Fibroblast of lung (primary cell): ENCODE measurements at regions not wholly inside any gene's neighbourhood (a gene's known extent, or its start where the extent isn't known, plus 50 kb on each side); places are given as distances from the start of the nearest gene placed in this dataset.
A peak's percentile ranks its signal among the peaks of the same experiment; 100 is the strongest.

Source experiments
- DNase-seq, 2 donors: peaks; one replicate each; pipeline versions ENCODE4 v3.0.0 to v3.0.0-alpha.2; 2010; ENCODE audit warnings: low read depth in 2 of 2
- H2AFZ ChIP-seq: 2 replicates; pipeline ENCODE4 v1.5.1; 2012; ENCODE audit warnings: low read length, control low read depth, inconsistent platforms
- H3K27ac ChIP-seq: 2 replicates; pipeline ENCODE4 v1.5.1; 2011; ENCODE audit warnings: low read length, control low read depth; ENCODE audit not compliant: insufficient read depth
- H3K27me3 ChIP-seq: 2 replicates; pipeline ENCODE4 v1.5.1; 2011; ENCODE audit warnings: mild to moderate bottlenecking, low read length; ENCODE audit not compliant: control insufficient read depth, insufficient read depth
- H3K36me3 ChIP-seq: 2 replicates; pipeline ENCODE4 v1.5.1; 2011; ENCODE audit warnings: low read length; ENCODE audit not compliant: control insufficient read depth, insufficient read depth
- H3K4me1 ChIP-seq: 2 replicates; pipeline ENCODE4 v1.5.1; 2011; ENCODE audit warnings: low read length; ENCODE audit not compliant: control insufficient read depth, insufficient read depth; ENCODE audit errors: extremely low read depth
- H3K4me2 ChIP-seq: 2 replicates; pipeline ENCODE4 v1.5.1; 2011; ENCODE audit warnings: low read length, control low read depth; ENCODE audit not compliant: insufficient read depth; ENCODE audit errors: extremely low read depth
- H3K4me3 ChIP-seq, 4 experiments: fragments of 200-600 bp in 1 of 4; sonication (generic) in 1 of 4; replicated peaks in 1 of 4; 2 replicates each; pipeline ENCODE4 v1.5.1; 2011 to 2016; ENCODE audit warnings: low read length in 4 of 4, low read depth in 3 of 4, mild to moderate bottlenecking in 3 of 4, control low read depth in 2 of 4, inconsistent platforms in 1 of 4, mixed read lengths in 1 of 4; ENCODE audit not compliant: insufficient read depth in 1 of 4; ENCODE audit errors: control extremely low read depth in 1 of 4
- H3K79me2 ChIP-seq: 2 replicates; pipeline ENCODE4 v1.5.1; 2012; ENCODE audit warnings: mild to moderate bottlenecking, low read length, inconsistent platforms; ENCODE audit not compliant: control insufficient read depth, insufficient read depth
- H3K9ac ChIP-seq: 2 replicates; pipeline ENCODE4 v1.5.1; 2011; ENCODE audit warnings: mild to moderate bottlenecking, low read length, control low read depth; ENCODE audit not compliant: insufficient read depth
- H3K9me3 ChIP-seq: 2 replicates; pipeline ENCODE4 v1.5.1; 2012; ENCODE audit warnings: low read depth, low read length; ENCODE audit not compliant: control insufficient read depth, insufficient read depth
- H4K20me1 ChIP-seq: 2 replicates; pipeline ENCODE4 v1.5.1; 2011; ENCODE audit warnings: low read length; ENCODE audit not compliant: control insufficient read depth, insufficient read depth; ENCODE audit errors: extremely low read depth
- EZH2 ChIP-seq: IDR thresholded peaks from 2 replicates; pipeline ENCODE4 v1.5.1; 2012; ENCODE audit warnings: low read length, control low read depth, mild to moderate bottlenecking; ENCODE audit errors: missing control alignments
- TF ChIP-seq, protein P1 (sequence below), 2 donors: IDR thresholded peaks in 1 of 2; conservative IDR thresholded peaks in 1 of 2; 1 replicate in 1 of 2; 2 replicates in 1 of 2; pipeline ENCODE4 v1.5.1; 2011 to 2012; ENCODE audit warnings: low read length in 2 of 2, control low read depth in 1 of 2, inconsistent platforms in 1 of 2, low read depth in 1 of 2, mild to moderate bottlenecking in 1 of 2

DNA sequence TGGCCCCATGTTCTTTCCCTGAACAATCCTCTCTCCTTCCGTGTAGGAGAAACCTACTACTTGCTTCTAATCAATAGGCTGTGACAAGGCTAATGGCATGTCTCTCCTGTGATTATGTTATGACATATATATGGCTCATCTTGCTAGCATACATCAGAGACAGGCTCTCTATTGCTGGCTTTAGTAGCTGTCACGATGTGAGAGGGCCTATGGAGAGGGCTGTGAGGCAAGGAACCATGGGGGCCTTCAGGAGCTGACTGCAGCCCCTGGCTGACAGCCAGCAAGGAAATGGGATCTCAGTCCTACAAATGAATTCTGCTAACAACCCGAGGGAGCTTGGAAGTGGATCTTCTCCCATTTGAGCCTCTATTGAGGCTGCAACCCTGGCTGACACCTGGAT is 96.3 kb downstream of the EOMES start:
- Histone ChIP-seq H3K27ac (no peak overlapping the region), H3K9ac (no peak overlapping the region), H3K4me2 (no peak overlapping the region), H3K9me3 (no peaks in the 10 kb centered on the region), H3K4me3 (no peak overlapping the region), H3K79me2 (no peaks in the 10 kb centered on the region), H2AFZ (no peak overlapping the region), H4K20me1 (no peaks in the 10 kb centered on the region), H3K27me3 (no peaks in the 10 kb centered on the region), H3K36me3 (no peaks in the 10 kb centered on the region), H3K4me1 (peaks cover 6% of the 10 kb centered on the region)
- TF ChIP-seq EZH2: no peak
- TF ChIP-seq, protein P1, sequence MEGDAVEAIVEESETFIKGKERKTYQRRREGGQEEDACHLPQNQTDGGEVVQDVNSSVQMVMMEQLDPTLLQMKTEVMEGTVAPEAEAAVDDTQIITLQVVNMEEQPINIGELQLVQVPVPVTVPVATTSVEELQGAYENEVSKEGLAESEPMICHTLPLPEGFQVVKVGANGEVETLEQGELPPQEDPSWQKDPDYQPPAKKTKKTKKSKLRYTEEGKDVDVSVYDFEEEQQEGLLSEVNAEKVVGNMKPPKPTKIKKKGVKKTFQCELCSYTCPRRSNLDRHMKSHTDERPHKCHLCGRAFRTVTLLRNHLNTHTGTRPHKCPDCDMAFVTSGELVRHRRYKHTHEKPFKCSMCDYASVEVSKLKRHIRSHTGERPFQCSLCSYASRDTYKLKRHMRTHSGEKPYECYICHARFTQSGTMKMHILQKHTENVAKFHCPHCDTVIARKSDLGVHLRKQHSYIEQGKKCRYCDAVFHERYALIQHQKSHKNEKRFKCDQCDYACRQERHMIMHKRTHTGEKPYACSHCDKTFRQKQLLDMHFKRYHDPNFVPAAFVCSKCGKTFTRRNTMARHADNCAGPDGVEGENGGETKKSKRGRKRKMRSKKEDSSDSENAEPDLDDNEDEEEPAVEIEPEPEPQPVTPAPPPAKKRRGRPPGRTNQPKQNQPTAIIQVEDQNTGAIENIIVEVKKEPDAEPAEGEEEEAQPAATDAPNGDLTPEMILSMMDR (conservative IDR thresholded peaks at IDR 0.05 in 1 of 2, IDR thresholded peaks at IDR 0.05 in 1 of 2; ENCODE audit: low read depth in 1 of 2, low read length in 2 of 2): no peak
- no peak for DNase-seq

DNA sequence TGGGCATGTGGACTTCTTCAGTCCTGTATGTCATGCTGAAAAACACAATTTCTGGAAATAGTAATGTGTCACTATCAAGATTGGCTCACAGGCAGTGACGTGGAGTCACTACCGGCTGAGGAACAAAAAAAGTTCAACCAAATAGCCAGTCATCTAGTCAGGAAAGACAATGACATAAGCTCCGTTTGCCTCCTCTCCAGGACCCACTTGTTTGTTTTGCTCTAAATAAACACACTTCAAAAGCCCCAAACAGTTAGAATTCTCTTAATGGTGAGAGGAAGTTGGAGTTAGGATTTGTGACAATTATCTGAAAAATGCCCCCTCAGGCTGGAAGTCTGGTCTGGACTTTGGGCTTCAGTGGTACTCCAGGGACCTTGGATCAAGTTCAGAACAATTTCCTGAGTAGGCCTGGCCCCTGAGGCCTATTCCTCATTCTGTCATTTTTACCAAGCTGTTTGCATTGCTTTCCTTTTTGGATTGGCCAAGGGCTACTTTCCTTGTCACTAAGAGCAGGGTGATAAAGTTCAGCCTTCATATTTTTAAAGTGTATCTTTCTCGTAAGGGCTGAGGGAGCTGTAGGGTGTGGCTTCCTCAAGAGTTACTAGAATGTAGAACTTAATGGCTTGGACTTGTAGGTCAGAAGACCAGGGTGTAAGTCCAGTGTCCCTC is 98.9 kb downstream of the EOMES start:
- H3K27me3 ChIP-seq: no peaks in the 10 kb centered on the region
- H3K4me2 ChIP-seq: no peak overlapping the region
- H2AFZ ChIP-seq: peak overlapping the region; percentile 40
- H3K4me3 ChIP-seq: no peak overlapping the region
- no peaks in the 10 kb centered on the region for H3K79me2 ChIP-seq
- peaks cover 5% of the 10 kb centered on the region for H3K4me1 ChIP-seq
- no peaks in the 10 kb centered on the region for H4K20me1 ChIP-seq
- H3K36me3 ChIP-seq: no peaks in the 10 kb centered on the region
- DNase-seq: peak in 1 of 2 donors; percentile 33
- no peak overlapping the region for H3K9ac ChIP-seq
- no peaks in the 10 kb centered on the region for H3K9me3 ChIP-seq
- TF ChIP-seq EZH2: no peak
- TF ChIP-seq, protein P1 (conservative IDR thresholded peaks at IDR 0.05 in 1 of 2, IDR thresholded peaks at IDR 0.05 in 1 of 2; ENCODE audit: low read depth in 1 of 2, low read length in 2 of 2): no peak
- H3K27ac ChIP-seq: no peak overlapping the region

DNA sequence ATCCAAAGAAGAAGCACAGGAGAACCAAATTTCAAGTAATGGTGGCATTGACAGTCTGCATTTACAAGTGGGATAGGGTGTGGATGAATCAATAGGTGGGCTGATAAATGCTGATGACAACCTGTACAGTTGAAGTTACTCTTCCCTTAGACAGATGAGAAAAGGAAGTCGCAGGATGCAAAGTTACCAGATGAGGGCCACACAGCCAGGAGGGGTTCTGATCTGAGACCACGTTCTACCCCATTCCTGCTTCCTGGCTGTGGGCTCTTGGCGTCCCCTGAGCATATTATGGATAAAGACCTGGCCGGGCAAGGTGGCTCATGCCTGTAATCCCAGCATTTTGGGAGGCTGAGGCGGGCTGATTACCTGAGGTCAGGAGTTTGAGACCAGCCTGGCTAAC is 104.6 kb downstream of the EOMES start:
- Histone ChIP-seq H3K9me3 (no peaks in the 10 kb centered on the region), H3K4me2 (no peak overlapping the region), H3K4me3 (no peak overlapping the region), H3K4me1 (no peaks in the 10 kb centered on the region), H3K79me2 (no peaks in the 10 kb centered on the region), H3K36me3 (no peaks in the 10 kb centered on the region), H3K27ac (no peak overlapping the region), H4K20me1 (no peaks in the 10 kb centered on the region), H3K27me3 (no peaks in the 10 kb centered on the region), H3K9ac (no peak overlapping the region), H2AFZ (no peak overlapping the region)
- TF ChIP-seq EZH2: no peak
- TF ChIP-seq, protein P1 (conservative IDR thresholded peaks at IDR 0.05 in 1 of 2, IDR thresholded peaks at IDR 0.05 in 1 of 2; ENCODE audit: low read depth in 1 of 2, low read length in 2 of 2): no peak
- no peak for DNase-seq
